ENCODE measurements at regions not wholly inside any gene's neighbourhood (a gene's known extent, or its start where the extent isn't known, plus 50 kb on each side); places are given as distances from the start of the nearest gene placed in this dataset.
"Not testable (repeated sequence)": the region's sequence is repeated elsewhere in the genome, so short reads cannot be mapped to it uniquely, and the experiment has no call there.

DNA sequence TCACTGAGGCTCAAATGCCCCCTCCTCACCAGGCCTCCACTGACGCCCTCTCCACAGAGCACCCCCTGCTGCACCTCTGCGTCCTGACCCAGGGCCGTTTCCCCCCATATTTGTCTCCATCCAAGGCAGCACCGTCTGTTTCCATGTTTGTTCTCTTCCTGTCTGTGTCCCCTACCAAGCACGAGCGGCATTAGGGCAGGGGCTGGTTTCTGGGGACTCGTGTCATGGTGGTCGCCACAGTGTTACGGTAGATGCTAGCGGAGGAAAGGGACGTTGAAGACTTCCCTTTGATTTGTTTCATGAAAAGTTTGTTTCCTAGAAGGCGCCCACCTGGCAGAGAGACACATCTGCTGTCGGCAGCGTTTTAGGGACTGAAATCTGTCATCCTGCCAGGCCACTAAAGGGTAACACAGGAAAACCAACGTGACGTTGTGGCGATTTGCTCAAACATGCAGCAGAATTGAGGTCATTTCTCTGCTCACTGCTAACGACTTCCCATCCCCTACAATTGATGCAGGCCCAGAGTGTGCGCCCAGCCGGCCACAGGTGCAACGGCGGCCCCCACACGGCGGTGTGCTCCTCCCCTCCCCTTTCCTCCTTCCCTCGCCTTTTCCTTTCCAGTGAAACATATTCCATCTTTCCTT, 79.3 kb upstream of the IRX4 start:
- no peak for DNase-seq

- no peak for DNase-seq
Observed at GRCh38 chr5:1961304-1961946, 78.7 kb upstream of the IRX4 start.

DNA sequence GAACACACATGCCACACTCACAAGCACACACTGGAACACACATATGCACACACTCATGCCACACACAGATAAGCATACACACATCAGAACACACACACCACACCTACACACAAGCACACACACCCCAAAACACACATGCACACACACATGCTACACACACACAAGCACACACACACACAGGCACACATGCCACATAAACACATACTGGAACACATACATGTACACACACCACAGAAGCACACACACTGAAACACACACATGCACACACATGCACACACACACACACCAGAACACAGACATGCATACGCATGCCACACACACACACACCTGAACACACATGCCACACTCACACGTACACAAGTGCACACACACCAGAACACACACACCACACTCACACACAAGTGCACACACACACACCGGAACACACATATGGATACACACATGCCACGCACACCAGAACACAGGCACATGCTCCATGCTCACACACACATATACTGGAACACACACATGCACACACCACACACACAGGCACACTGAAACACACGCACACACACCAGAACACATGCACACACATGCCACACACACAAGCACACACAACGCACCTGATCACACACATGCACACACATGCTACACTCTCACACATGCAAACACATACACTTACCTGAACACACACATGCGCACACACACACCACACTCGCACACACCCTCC, 78.0 kb upstream of the IRX4 start:
- DNase-seq, result no peak

DNA sequence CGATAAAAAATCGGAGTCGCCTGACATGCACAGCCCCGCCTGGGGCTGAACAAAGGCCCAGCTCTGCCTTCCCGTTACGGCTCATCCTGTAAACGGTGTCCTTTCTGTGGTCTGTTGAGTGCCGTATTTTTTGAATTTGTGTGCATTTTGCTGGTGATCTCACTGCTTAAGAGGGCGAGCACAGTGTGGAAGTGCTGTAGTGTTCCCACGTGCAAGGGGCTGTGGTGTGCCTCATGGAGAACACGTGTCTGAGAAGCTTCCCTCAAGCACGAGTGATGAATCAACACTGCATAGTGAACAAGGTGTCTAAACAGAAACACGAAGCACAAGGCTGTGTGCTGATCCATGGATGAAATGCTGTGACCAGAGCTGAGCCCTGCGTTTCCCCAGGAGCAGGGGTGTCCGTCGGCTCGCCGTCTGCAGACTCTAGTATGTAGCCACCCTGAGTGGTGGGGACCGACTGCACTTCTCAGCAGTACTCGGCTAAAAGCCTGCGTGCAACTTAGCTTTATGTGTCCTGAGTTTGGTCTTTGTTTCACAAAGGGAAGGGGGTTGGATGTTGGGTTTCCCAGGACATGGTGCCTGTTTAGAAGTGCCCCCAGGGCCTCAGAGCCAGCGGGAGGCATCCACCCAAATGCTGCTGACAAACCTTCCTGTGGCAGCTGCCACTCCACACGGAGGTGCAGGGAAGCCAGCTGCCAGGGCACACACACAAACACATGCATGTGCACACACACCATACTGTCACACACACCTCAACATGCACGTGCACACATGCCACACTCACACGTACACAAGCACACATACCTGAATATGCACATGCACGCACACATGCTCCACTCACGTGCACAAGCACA, 77.2 kb upstream of the IRX4 start:
- DNase-seq, result no peak

- DNase-seq, result no peak
Observed at GRCh38 chr5:1959231-1959630, 76.5 kb upstream of the IRX4 start.

DNA sequence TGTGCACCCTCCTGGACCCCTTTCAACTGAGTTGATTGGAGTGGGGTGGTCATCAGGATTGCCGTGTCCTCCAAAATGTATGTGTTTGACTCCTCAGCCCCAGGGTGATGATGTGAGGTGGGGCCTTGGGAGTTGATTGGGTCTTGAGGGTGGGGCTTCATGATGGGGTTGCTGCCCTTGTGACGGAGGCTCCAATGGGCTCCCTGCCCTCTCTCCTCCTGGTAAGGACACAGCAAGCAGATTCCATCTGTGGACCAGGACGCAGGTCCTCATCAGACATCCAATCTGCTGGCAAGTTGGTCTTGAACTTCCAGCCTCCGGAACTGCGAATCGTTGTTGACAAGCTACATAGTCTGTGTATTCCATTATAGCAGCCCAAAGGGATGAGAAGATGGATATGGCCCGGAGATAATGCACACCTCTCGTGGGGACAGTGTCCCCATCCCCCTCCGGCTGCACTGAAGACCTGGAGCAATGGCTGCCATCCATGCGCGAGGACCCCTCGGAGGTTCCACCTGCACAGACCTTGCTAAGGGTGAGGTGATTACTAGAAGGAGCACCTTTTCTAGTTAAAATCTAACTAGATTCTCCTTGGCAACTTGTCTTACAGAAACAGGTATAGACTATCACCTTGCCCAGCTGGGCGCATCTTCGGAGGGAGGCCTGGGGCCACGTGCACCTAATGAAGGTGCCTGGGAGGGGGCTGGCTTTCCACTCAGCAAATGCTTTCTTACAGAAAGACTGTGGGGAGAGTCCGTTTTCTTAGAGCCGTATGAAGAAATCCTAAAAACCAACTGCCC, 75.7 kb upstream of the IRX4 start:
- no peak for DNase-seq

- DNase-seq, result no peak
Observed at GRCh38 chr5:1955586-1955985, 72.9 kb upstream of the IRX4 start.

GRCh38 chr5:1953710-1954109, 71.0 kb upstream of the IRX4 start:
- not testable (repeated sequence) for DNase-seq

GRCh38 chr5:1952444-1953099, 69.8 kb upstream of the IRX4 start:
- DNase-seq, result no peak

DNA sequence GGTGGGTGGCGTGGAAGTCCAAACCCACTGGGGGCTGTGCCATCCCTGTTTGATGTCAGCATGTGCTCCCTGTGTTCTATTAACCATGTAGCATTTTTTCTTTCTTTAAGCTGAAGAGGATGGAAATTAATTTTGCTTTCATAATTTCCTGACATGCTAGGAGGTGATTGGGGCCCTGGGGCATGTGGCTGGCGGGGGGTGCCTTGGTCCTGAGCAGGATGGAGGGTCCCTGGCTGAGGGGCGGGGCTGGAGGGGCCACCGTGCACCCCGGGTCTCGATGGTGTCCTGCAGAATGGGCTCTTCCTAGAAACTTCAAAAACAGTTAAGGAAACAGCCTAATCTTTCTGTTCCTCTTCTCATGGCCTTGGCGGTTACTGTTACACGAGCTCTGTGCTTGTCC, 69.3 kb upstream of the IRX4 start:
- no peak for DNase-seq

- DNase-seq, result no peak
Observed at GRCh38 chr5:1951165-1951816, 68.6 kb upstream of the IRX4 start.

DNA sequence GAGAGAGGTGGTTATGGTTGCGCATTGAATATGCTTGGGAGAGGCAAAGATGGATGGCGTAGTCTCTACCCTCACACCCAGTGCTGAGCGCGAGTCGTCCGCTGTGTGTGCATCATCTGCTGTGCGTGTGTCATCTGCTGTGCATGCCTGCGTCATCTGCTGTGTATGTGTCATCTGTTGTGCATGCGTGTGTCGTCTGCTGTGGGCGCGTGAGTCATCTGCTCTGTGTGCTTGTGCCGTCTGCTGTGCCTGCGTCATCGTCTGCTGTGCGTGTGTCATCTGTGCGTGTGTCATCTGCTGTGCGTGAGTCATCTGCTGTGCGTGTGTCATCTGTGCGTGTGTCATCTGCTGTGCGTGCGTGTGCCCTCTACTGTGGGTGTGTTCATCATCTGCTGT, 68.0 kb upstream of the IRX4 start:
- no peak for DNase-seq

DNA sequence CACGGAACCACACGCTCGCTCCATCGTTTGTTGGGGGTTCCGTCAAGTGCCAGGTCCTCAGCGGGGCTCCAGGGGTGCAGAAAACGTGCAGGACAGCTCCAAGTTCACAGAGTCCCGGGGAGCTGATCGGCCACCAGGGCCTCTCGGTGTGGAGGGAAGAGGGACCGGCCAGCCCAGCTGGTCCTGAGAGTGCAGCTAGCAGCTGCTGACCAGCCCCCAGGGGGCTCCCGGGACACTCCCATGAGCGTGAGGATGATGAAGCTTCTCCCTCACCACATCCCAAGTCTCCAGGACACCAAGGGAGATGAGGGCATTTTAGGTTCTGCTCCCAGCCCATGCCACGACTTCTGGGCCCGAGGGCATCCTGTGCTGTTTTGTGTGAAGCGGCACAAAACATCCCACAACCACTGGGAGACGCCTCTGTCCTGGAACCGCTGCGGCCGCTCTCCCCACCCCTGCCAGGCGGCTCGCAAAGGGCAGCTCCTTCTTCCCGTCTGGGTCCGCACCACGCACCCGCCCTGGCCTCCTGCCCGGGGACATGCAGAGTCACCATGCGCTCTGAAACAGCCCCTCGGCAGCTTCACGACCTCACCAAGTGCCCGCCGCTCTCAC, 67.5 kb upstream of the IRX4 start:
- DNase-seq, result no peak

GRCh38 chr5:1949253-1949652, 66.5 kb upstream of the IRX4 start:
- no peak for DNase-seq

DNA sequence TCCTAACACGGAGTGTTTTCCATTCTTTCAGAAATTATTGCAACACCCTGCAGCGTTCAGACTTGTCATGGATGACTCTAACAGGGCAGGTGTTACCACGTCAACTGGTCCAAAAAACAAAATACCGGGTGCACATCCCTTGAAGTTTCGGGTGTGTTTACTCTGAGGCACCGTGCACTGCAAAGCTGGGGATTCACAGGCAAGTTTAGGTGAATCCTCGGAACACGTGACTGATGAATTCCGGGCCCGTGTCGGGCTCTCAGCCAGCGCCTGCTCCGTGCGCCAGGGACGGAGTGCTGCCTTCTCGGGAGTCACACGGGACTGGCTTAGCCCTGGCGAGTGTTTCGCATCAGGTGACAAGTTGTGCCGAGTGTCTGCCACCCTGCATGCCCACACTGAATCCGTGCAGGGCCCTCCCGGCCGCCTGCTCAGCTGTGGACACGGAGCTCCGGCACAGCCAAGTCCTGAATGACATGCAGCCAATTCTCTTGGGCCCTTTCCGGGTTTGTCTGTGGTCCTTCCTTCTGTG, 66.0 kb upstream of the IRX4 start:
- DNase-seq, result no peak

- DNase-seq, result no peak
Observed at GRCh38 chr5:1948111-1948510, 65.4 kb upstream of the IRX4 start.

DNA sequence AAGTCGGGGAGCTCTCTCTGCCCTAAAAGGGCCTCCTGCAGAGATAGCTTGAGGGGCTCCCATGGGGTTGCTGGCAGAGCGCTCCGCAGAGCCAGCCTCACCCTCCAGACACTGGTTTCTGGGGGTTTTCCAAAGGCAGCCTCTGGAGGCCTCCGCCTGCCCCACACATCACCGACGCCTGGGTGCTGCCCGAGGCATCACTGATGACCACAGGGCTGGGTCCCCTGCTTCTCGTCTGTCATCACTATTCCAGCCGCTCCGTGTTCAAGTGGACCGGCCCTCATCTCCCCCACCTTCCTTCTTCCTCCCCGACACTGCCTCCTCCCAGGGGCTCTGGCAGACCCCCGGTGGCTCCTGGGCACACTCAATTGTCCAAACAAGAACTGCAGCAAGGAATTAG, 64.1 kb upstream of the IRX4 start:
- DNase-seq, result no peak

DNA sequence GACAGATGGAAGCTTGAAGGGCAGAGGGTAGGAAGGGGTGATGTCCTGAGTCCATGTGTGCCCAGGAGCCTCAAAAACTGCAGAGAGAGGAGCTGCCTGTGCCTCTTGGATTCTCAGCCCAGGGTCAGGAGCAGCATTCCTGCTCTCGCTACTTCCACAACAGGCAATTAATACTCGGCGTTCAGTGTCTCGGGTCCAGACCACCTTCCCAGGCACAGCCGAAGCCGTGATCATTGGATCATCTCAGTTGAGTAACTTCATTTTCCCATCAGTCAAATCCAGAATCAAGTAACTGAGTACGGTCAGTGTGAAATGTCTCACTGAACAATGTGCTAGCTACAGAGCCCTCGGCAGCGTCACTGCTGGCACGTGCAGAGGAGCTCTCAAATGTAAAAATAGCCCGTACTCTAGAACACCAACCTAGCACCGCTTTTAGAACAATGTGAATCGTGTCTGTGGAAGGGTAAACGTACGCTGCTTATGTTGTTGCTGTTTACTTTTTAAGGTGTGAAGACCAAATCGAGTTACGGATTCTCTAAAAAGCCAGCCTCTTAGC, 63.5 kb upstream of the IRX4 start:
- DNase-seq, result no peak

DNA sequence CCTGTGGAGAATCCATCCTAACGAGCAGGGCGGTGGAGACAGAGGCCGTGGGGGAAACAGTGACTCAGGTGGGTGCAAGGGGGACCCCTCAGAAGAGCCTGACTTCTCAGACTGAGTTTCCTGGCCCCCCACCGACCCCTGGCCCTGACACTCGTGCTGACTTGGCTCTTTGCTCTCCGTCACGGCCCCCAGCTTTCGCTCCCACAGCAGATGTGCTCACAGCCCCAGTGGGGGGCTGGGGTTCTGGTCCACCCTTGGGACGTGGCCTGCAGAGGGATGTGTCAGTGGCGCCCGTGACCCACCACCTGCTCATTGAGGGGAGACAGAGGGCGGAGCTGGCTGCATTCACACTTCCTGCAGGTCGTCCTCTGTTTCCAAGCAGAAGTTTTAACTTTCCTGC, 62.9 kb upstream of the IRX4 start:
- no peak for DNase-seq

- DNase-seq, result no peak
Observed at GRCh38 chr5:1944408-1944807, 61.7 kb upstream of the IRX4 start.
